ENCODE measurements at regions not wholly inside any gene's neighbourhood (a gene's known extent, or its start where the extent isn't known, plus 50 kb on each side); places are given as distances from the start of the nearest gene placed in this dataset.
A peak's percentile ranks its signal among the peaks of the same experiment; 100 is the strongest.
"Not testable (repeated sequence)": the region's sequence is repeated elsewhere in the genome, so short reads cannot be mapped to it uniquely, and the experiment has no call there.

DNA sequence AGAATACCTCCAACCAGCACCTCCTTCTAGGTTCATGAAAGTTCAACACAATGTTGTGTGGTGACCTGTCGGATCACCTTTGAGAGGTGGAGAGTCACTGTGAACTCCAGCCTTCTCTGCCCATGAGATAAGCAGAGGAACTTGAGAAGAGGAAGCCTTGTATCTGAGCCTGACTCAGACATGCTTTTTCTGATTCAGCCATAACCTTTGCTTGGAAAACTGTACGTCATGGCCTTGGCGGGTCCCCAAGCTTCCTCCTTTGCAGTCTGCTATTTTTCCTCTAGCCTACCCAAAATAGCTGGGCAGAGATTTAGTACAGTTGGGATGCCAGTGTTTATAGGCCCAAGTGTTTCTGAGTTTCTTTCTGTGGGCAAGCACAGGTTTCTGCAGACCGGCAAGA, 274.7 kb downstream of the CETN3 start:
- DNase-seq: peak in 14 of 56 donors; percentile 0 to 31 (median 6)

DNA sequence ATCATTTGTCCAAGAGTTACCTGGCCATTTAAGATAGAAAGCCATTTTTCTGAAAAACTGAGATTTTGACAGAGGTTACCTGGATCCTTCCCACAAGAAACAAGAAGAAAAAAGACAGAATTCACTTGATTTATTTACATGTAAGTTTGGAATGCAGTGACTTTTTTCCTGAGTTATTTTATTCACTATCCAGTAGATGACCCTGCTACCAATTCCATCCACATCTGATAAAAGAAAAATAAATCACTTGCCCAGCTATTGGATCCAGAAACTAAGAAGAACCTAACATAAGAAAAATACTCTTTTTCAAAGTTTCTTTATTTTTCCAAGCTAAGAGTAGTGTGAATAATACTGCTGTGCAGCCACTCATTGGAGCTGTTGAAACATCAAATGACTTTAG, 275.2 kb downstream of the CETN3 start:
- DNase-seq: no peak

DNA sequence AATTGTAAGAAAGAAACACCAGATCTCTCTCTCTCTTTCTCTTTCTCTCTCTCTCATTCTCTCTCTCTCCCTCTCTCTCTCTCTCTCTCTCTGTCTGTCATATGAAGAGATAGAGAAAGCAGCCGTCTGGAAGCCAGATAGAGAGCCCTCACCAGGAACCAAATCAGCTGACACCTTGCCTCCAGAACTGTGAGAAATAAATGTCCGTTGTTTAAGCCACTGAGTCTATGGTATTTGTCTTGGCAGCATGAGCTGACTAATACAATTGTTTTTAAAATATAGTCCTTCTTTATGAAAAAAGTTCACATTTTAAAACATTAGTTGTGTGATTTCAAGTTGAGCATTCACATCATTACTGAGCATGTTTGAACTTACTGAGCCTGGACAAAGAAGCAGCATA, 275.6 kb downstream of the CETN3 start:
- DNase-seq: no peak

- DNase-seq: peak in 2 of 56 donors; percentile 0
Measured at GRCh38 chr5:90131383-90132133, 278.0 kb downstream of the CETN3 start.

DNA sequence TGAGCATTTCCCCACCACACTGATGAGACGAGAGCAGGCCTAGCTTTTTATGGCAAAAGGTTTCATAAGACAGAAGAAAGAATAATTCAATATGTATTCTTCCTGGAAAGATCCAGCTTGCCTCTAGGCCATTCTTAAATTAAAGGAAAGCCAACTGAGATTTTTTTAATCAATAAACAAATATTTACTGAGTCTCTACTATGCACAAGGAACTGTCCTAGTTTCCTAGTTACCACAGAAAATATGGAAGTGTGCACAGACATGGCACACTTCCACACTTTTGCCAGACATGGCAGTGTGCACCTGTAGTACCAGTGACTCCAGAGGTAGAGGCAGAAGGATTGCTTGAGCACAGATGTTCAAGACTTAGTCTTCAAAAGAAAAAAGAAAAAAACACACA, 281.0 kb downstream of the CETN3 start:
- no peak for DNase-seq

- DNase-seq: no peak
Measured at GRCh38 chr5:90119531-90119971, 290.0 kb downstream of the CETN3 start.

- no peak for DNase-seq
Measured at GRCh38 chr5:90117005-90117404, 292.6 kb downstream of the CETN3 start.

DNA sequence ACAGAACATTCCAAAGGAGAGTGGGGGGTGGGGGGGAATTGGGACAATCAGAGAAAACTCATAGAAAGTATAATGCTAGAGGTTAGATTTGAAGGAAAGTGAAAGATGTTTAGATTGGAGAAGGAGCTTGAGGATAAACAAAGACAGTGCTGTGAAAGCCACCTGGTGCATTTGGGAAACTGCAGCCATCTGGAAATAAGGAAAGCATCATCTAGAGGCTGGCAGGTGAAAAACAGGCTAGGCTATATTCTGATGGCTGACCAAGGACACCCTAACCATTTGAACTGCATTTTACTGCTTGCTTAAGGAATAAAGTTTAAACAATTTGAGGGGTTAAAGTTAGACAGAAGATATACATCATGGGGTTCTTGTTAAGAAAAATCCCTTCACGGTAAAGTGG, 296.4 kb downstream of the CETN3 start:
- no peak for DNase-seq

- DNase-seq: no peak
Measured at GRCh38 chr5:90112033-90112692, 297.4 kb downstream of the CETN3 start.

GRCh38 chr5:90111364-90112032, 298.1 kb downstream of the CETN3 start:
- no peak for DNase-seq

DNA sequence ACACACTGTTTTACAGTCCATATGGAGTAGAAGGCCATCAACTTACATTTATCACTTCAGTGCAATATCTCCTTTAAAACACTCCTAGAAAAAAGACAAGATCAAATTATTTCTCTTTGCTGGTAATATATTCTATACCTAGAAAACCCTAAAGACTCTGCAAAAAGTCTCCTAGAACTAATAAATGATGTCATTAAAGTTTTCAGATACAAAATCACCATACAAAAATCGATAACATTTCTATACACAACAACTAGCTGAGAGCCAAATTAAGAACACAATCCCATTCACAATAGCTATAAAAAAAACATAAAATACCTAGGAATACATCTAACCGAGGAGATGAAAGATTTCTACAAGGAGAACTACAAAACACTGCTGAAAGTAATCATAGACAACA, 300.3 kb downstream of the CETN3 start:
- no peak for DNase-seq

DNA sequence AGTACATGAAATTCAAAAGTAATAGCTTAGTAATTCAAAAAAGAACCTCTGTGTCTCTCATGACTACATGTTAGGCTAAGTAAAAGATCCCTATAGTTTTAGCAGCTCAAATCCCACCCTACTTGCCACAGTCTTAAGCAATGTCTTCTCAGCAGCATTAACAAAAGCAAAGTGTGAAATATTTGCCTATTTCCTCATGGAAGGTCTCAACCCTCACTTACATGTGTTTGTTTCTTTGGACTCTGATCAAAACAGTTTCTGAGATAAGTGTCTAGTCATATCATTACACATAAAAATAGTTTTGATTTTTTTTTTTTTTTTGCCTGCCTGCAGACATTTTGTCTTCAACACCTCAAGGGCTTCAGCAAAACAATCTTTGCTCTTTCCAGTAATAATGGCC, 310.5 kb downstream of the CETN3 start:
- no peak for DNase-seq

DNA sequence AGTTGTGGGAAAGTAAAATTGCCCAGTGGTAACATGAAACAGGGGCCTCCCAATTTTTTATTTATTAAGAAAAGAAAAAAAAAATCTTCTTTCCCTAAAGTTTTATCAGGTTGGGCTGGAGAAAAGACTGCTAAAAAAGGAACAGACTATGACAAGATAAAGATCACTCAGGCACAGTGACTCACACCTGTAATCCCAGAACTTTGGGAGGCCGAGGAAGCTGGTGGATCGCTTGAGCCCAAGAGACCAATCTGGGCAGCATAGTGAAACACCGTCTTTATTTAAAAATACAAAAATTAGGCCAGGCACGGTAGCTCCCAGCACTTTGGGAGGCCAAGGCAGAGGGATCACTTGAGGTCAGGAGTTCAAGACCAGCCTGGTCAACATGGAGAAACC, 312.5 kb downstream of the CETN3 start:
- no peak for DNase-seq

- DNase-seq: peak in 28 of 56 donors; percentile 0 to 72 (median 21)
Measured at GRCh38 chr5:90096415-90097081, 313.0 kb downstream of the CETN3 start.

DNA sequence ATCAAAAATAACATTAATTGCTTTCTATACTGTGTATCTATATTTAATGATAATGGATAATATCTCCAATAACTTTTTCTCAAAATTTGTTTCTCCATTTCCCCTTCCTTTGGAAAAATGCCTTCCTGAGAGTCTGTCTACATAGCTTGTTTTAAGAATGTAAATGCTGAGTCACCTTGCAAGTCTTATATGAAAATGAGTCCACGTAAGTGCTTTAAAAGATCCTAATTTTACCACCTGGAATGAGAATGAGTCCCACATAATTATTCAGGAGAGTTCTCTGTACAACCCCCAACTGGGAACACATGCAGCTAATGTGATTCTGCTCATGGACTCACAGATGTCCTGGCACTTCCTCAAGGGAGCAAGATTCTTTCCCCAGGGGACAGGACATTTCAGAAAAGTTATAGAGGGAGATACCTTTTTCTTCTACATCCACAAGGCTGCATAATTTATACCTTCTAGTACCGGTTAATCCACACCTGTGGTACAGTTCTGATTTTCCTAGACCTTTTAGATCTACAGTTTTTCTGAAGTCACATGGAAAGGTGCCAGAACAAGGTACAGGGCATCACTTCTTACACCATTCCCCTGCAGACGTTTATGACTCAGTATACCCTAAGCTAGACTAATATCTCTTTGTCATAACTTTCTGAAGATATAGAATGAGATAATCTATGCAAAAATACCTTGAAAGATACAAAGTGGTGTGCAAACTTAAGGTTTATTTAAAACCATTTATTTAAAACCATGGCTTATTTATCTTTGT, 314.1 kb downstream of the CETN3 start:
- DNase-seq: no peak

DNA sequence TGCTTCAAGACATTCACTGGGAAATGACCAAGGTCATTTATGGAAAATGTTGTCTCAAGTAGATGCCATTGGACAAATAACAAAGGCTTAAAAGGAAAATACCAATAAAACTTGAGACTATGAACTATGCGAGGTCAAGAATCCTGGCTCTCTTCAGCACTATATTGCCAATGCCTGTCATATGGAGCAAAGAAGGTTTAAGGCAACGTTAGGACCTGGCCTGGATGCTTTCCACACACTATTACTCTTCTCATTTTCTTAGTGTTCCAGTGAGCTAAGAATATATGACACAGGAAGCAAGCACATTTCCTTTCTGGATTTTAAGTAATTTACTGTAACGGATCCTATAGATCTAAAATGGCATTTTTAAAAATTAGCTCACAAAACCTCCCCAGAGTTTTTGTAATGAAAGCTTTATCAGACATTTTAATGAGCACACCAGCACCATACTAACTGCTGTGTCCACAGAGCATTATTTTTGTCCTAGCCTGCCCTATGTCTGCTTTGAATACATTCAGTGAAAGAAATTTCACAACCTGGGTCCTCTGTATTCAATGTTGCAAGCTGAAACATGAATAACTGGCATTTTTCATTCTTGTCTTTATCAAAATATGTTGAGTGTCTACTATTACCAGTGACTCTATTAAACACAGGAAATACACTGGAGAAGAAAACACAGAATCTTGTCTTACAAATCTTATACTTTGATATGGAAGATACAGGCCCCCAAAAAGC, 315.6 kb downstream of the CETN3 start:
- DNase-seq: no peak

DNA sequence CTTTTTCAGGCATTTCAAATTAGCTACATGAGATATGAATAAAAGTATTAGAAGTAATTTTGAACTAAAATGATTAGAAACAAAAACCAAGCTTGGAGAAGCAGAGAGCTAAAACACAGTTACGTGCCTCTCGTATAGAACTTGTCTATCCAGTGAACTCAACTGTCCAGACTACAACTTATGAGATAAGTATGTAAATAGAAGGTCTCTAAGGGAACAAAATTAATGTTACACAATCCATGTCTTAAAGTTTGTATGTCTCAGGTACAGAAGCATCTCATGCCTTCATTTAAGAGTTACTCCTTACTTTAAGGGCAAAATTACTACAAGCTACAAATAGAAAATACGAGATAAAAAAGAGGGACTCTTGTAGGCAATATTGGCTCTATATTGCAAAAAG, 316.8 kb downstream of the CETN3 start:
- DNase-seq: no peak

DNA sequence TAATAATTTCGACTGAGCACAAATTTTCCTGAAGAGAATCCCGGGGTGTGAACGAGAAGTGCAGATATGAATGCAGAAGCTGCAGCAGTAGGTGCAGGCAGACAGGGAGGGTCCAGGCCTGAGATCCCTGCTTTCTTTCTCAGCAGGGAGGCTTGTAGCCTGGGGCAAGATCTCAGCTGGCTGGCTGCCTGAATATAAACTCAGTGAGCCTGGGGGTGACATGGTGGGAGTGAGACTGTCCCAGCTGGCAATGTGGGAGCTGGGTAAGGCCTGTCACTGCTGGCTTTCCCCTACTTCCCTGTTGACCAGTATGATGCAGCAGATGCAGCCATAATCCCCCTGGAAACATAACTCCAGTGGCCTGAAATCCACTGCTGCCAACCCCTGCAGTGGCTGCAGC, 325.2 kb downstream of the CETN3 start:
- no peak for DNase-seq

DNA sequence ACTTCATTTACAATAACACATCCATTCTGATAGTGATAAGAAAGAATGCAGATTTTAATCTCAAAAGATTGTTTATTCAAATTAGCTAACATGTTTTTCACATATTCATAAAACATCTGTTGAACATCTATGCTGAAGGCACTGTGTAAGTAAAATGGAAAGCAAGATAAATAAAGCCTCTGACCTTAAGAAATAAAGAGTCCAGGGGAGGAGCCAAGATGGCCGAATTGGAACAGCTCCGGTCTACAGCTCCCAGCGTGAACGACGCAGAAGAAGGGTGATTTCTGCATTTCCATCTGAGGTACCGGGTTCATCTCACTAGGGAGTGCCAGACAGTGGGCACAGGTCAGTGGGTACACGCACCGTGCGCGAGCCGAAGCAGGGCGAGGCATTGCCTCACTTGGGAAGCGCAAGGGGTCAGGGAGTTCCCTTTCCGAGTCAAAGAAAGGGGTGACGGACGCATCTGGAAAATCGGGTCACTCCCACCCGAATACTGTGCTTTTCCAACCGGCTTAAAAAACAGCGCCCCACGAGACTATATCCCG, 336.5 kb downstream of the CETN3 start:
- DNase-seq: not testable (repeated sequence)

DNA sequence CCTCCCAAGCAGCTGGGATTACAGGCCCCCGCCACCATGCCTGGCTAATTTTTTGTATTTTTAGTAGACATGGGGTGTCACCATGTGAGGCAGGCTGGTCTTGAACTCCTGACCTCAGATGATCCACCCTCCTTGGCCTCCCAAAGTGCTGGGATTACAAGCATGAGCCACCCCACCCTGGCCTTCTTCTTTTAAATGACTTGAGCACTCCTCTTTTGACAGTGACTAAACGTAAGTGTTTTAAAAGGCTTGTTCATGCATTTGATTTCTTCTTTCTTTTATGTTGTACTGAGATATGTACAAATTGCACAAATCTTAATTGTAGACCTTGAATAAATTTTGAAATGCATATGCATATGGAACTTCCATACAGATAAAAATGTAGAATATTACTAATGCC, 337.9 kb downstream of the CETN3 start:
- DNase-seq: no peak

Data from nucleus accumbens (tissue), 56 donors.